H1 (cell line): ENCODE measurements at regions not wholly inside any gene's neighbourhood (a gene's known extent, or its start where the extent isn't known, plus 50 kb on each side); places are given as distances from the start of the nearest gene placed in this dataset.

ENCODE experiments used
- CTCF ChIP-seq, 3 experiments: IDR thresholded peaks; 1 replicate in 2 of 3; 2 replicates in 1 of 3; pipeline versions ENCODE4 v1.5.1 to v1.6.1; 2011; ENCODE audit warnings: low read length in 3 of 3, mild to moderate bottlenecking in 3 of 3, inconsistent platforms in 2 of 3, low read depth in 1 of 3, moderate library complexity in 1 of 3; ENCODE audit not compliant: insufficient read depth in 1 of 3; ENCODE audit errors: control extremely low read depth in 1 of 3
- POLR2A ChIP-seq, 2 experiments: IDR thresholded peaks; 1 replicate in 1 of 2; 2 replicates in 1 of 2; pipeline ENCODE4 v1.6.1; 2011; ENCODE audit warnings: low read depth in 2 of 2, low read length in 2 of 2, mild to moderate bottlenecking in 2 of 2; ENCODE audit errors: control extremely low read depth in 1 of 2
- POLR2AphosphoS5 ChIP-seq: IDR thresholded peaks from 2 replicates; pipeline ENCODE4 v1.6.1; 2011; ENCODE audit warnings: low read depth, low read length
- SIN3A ChIP-seq, 2 experiments: IDR thresholded peaks in 1 of 2; conservative IDR thresholded peaks in 1 of 2; 2 replicates each; pipeline ENCODE4 v1.6.1; 2011 to 2012; ENCODE audit warnings: low read length in 2 of 2, improper control_type of control experiment in 1 of 2, low read depth in 1 of 2, mild to moderate bottlenecking in 1 of 2
- SRF ChIP-seq: IDR thresholded peaks from 2 replicates; pipeline ENCODE4 v1.6.1; 2011; ENCODE audit warnings: mild to moderate bottlenecking, low read depth, low read length, moderate library complexity

GRCh38 chr6:77299931-77300330 is 163.4 kb downstream of the HTR1B start:
- TF ChIP-seq SRF: no peak
- TF ChIP-seq CTCF (IDR thresholded peaks at IDR 0.05; ENCODE audit: control extremely low read depth in 1 of 3, insufficient read depth in 1 of 3, low read depth in 1 of 3, low read length in 3 of 3): no peak
- no peak for TF ChIP-seq POLR2AphosphoS5
- TF ChIP-seq POLR2A (IDR thresholded peaks at IDR 0.05; ENCODE audit: control extremely low read depth in 1 of 2, low read depth in 2 of 2, low read length in 2 of 2): no peak
- TF ChIP-seq SIN3A (conservative IDR thresholded peaks at IDR 0.05 in 1 of 2, IDR thresholded peaks at IDR 0.05 in 1 of 2; ENCODE audit: low read depth in 1 of 2, low read length in 2 of 2): no peak
